ENCODE measurements at regions not wholly inside any gene's neighbourhood (a gene's known extent, or its start where the extent isn't known, plus 50 kb on each side); places are given as distances from the start of the nearest gene placed in this dataset.
"Not testable (repeated sequence)": the region's sequence is repeated elsewhere in the genome, so short reads cannot be mapped to it uniquely, and the experiment has no call there.

GRCh38 chr2:196500686-196501431 lies 138.7 kb upstream of the CCDC150 start:
- DNase-seq = no peak

- no peak for DNase-seq
Observed at GRCh38 chr2:196501836-196502235, 137.7 kb upstream of the CCDC150 start.

- DNase-seq = no peak
Observed at GRCh38 chr2:196502386-196502785, 137.1 kb upstream of the CCDC150 start.

DNA sequence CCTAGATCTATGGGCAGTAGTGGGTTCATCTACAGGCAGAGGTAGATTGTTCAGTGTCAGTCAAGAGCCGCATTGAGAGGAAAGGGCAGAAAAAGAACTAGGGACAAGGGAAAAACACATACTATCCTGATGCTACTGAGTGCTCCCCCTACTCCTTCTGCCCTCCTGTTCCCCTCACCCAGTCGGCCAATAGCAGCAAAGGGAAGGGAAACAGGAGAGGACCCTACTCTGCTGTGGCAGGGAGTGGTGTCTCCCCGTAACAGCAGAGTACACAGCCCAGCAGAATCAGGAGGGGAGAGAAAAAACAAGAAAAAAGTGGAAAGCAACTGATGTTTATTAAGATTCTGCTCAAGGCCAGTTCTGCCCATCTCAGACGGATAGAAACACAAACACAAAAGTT lies 136.1 kb upstream of the CCDC150 start:
- no peak for DNase-seq

GRCh38 chr2:196504788-196505187 lies 134.7 kb upstream of the CCDC150 start:
- no peak for DNase-seq

DNA sequence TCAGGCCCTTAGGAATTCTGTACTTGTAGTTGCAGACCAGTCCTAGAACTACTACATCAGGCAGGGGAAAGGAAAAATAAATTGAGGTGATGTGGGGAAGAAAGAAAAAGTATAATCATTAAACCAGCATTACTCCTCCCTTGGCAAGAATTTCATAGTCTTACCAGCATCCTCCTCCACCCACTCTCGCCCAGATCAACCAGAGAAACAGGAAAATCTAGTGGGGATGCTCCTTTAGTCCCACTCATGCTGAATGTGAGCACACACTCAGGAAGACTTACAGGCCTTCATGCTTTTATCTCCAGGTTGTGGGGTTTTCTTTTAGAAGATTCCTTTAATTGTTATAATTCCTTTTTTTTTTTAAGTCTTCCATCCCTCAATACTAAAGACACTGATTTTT lies 129.3 kb upstream of the CCDC150 start:
- DNase-seq = no peak

DNA sequence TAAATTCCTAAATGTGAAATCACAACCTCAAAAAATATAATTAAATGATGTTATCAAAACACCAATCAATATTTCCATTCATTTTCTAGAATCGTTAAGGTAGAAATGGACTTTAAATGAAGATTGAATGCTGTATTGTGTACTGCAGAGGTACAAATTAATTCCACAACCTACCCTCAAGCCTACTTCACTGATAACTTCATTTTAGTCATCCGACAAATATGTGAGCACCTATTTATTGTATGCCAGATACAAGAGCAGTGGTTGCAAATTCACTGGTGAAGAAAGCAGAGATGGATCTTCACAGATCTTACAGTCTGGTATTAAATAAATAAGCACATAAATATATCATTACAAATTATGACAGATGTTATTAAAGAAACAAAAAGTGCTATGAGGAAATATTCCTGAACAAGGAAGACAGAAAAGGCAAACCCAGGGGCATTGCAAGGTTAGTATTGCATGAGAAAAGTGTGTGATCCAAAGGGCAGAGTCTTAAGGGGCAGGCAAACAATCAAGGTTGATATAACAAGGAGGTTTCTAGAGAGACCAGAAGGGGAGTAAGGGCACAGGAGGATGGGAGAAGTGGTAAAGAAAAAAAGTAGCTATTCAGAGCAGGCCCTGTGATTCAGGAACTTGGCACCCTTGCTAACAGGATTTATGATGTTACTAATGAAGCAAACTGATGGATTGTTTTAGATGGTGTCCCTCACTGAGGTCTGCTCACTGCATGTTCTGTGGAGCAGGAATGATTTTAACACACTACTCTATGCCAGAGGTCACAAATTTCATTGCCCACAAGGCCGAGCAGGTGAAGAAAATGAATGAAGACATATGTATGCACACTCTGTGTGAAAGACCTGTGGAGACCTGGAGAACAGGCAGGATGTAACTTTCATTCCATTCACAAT lies 128.0 kb upstream of the CCDC150 start:
- DNase-seq = no peak

- peak; percentile 13 for DNase-seq
Observed at GRCh38 chr2:196513796-196514526, 125.6 kb upstream of the CCDC150 start.

DNA sequence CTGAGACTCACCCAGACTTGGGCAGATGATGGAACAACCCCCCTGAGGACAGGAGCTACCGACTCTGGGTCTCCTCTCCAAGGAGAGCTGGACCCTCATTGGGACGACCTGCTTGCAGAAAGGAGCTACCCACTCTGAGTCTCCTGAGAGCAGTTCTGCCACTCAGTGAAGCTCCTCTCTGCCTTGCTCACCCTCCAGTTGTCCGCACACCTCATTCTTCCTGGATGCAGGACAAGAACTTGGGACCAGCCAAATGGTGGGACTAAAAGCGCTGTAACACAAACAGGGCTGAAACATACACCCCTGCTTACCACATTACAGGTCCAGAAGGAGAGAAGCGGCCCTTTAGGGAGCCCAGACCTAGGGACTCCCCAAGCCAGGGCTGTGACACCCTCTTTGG lies 124.9 kb upstream of the CCDC150 start:
- no peak for DNase-seq

DNA sequence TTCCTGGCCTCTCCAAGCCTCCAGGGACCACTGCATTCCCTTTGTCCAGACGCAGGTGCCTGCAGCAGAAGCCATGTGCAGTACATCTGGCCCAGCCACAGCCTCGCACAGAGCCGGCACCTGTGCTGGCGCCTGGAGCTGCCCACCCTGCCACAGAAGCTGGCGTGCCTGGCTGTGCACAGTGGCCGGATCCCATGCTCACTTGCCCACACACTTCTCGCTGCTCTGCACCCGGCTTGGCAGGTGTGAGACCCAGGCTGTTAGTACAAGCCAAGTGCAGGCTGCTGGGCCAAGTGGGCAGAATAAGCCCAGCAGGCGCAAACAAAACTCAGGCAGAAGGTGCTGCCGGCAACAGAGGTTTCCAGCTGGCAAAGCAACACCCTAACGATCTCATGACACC lies 124.5 kb upstream of the CCDC150 start:
- DNase-seq = peak; percentile 45

DNA sequence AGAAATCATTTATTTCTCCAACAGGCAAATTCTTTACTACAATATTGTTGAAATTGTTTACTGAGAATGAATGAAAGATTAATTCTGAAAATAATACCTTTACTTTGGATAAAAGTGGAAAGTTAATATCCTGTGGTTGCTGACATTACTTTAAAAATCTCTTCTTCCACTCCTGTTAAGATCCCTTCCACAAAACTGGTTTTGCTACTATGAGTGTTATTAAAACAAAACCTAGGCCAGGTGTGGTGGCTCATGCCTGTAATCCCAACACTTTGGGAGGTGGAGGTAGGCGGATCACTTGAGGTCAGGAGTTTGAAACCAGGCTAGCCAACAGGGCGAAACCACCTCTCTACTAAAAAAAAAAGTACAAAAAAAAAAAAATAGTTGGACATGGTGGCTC lies 123.9 kb upstream of the CCDC150 start:
- no peak for DNase-seq

- no peak for DNase-seq
Observed at GRCh38 chr2:196516564-196516963, 123.0 kb upstream of the CCDC150 start.

- no peak for DNase-seq
Observed at GRCh38 chr2:196520605-196521004, 118.9 kb upstream of the CCDC150 start.

GRCh38 chr2:196526981-196527725 lies 112.4 kb upstream of the CCDC150 start:
- DNase-seq = not testable (repeated sequence)

GRCh38 chr2:196528486-196529223 lies 110.9 kb upstream of the CCDC150 start:
- DNase-seq = no peak

DNA sequence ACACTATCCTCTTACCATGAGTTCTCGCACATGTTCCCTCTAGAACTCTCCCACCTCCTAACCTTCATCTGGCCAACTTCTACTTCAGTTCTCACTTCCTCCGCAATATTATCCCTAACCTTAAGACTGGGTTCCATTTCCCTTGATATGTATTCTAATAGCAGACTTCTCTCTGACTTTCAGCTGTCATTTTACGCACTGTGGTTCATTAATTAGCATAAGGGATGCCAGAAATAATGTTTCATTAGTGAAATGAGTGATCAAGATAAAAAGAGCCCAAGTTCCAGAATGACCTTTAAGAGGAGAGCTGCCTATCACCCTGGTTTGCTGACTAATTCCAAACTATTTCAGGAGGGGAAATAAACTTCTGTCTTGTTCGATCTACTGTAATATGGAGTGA lies 108.6 kb upstream of the CCDC150 start:
- DNase-seq = no peak

DNA sequence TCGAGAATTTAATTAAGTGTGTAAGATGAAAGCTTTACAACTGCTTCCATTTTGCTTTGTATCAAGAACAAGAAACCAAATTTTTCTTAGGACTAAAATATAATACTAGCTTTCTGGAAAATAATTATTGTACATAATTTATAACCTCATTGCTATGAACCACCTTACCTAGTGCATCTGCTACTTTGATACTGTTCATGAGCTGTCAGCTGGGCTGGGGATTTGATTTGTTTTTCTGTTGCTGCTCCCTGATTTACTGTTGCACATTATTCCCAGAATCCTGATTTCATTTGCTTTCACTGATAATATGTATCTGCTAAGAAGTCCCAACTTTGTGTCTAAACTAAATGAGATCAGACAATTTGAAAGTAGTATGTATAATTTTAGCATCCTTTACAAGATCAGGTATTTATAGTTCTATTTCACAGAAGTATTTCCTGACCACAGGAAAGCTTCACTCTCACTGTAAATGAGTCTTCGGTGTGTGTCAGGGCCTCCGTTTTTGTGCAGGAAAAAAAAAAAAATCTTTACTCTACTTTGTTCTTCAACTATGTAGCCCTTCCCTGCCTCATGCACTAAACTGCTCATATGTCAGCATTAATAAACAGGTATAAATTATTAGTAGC lies 105.6 kb upstream of the CCDC150 start:
- DNase-seq = no peak

DNA sequence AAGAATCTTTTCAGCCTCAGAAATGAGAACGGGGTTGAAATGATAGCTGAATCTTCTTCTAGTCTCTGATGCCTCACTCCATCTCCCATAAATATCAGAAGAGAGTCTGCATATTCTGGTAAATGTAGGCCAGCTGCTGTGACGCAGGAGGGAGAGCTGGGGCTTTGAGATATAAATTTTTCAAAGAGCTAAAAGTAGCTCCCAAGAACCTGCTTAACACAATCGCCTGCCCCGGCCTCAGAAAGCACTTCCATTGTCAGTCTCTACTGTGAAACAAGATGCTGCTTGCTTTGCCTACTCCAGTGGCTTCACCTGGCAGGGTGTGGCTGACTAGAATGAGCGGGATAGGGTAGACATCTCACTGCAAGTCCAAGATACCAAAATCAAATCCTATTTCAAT lies 105.0 kb upstream of the CCDC150 start:
- DNase-seq = no peak

DNA sequence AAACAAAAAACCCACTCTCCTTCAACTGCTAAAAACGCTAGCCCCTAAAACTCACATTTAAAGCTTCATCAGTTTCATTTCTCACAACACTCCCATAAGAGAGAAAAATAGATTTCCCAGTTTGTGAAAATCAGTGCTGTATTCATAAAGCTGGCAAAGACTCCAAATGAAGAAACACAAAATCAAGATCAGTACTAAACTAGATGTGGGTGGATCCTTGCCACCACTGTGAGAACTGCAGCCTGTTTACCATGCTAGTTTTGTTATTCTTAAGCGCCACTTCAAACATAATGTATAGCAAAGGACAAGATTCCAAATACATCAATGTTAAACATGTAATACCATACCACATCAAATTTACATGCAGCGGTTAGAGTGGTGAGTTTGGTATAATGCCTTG lies 104.5 kb upstream of the CCDC150 start:
- DNase-seq = no peak

DNA sequence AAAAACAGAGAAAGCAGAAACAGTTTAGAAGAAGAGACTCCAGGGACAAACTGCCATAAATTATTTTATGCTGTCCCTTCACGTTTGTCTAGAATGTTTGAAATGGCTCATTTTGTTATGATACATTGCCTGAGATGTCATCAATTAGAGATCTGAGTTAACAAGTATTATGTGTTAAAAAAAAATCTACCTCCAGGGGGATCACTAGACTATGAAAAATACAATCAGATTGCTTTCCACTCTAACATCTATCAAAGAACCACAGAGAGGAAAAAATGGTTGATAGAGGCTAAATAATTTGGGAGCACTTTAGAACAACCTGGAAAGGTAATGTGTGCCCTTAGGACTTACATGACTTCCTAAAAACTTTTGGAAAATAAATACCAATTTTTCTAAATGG lies 103.8 kb upstream of the CCDC150 start:
- DNase-seq = no peak

GRCh38 chr2:196537311-196537710 lies 102.2 kb upstream of the CCDC150 start:
- no peak for DNase-seq

DNA sequence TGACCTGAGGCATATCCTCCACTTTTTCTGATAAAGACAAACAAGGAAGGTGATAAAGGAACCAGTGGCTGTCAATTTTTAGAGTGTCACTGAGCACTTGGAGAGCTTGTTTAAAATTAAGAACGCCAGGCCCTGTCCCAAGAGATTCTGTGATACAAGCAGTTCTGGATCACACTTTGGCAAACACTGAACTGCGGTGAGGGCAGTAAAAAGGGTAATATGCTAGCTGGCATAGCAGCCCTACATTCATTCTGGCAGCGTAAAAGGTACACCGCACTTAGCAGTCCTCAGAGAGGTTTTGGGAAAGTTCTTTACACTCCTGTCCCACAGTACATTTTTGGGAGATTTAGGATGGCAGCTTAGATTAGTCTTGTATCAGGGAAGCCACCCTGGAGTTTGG lies 101.3 kb upstream of the CCDC150 start:
- DNase-seq = no peak

Measured in DMS 273 treated with DMSO at 0.1 percent for 48 hours (cell line).